HCT116 (cell line): ENCODE measurements at regions not wholly inside any gene's neighbourhood (a gene's known extent, or its start where the extent isn't known, plus 50 kb on each side); places are given as distances from the start of the nearest gene placed in this dataset.

Experiments used
- CTCF ChIP-seq, 3 experiments: fragments of 200-600 bp in 1 of 3; sonication (generic) in 1 of 3; IDR thresholded peaks in 2 of 3; conservative IDR thresholded peaks in 1 of 3; 2 replicates each; pipeline ENCODE4 v1.5.1; 2012 to 2017; ENCODE audit warnings: low read depth in 2 of 3, low read length in 2 of 3, antibody characterized with exemption in 1 of 3, borderline replicate concordance in 1 of 3, control low read depth in 1 of 3, mild to moderate bottlenecking in 1 of 3, mixed read lengths in 1 of 3, mixed run types in 1 of 3, moderate library complexity in 1 of 3; ENCODE audit not compliant: insufficient read depth in 1 of 3
- POLR2A ChIP-seq: IDR thresholded peaks from 2 replicates; pipeline ENCODE4 v1.7.0; 2011; ENCODE audit warnings: borderline replicate concordance; ENCODE audit not compliant: insufficient read depth, insufficient read length; ENCODE audit errors: extremely low read depth
- ZBTB33 ChIP-seq: IDR thresholded peaks from 2 replicates; pipeline ENCODE4 v1.6.1; 2011; ENCODE audit warnings: mild to moderate bottlenecking, low read length, moderate library complexity; ENCODE audit not compliant: insufficient replicate concordance; ENCODE audit errors: extremely low read depth

GRCh38 chr4:27514711-27515110 lies 654.1 kb downstream of the STIM2 start:
- no peak for TF ChIP-seq POLR2A
- TF ChIP-seq CTCF (IDR thresholded peaks at IDR 0.05 in 2 of 3, conservative IDR thresholded peaks at IDR 0.05 in 1 of 3; ENCODE audit: borderline replicate concordance in 1 of 3, insufficient read depth in 1 of 3, low read depth in 2 of 3, low read length in 2 of 3) = no peak
- no peak for TF ChIP-seq ZBTB33
